ENCODE measurements at regions not wholly inside any gene's neighbourhood (a gene's known extent, or its start where the extent isn't known, plus 50 kb on each side); places are given as distances from the start of the nearest gene placed in this dataset.

GRCh38 chr17:419073-419735 lies 66.6 kb upstream of the RPH3AL start (continued):
- TF ChIP-seq, protein P1, sequence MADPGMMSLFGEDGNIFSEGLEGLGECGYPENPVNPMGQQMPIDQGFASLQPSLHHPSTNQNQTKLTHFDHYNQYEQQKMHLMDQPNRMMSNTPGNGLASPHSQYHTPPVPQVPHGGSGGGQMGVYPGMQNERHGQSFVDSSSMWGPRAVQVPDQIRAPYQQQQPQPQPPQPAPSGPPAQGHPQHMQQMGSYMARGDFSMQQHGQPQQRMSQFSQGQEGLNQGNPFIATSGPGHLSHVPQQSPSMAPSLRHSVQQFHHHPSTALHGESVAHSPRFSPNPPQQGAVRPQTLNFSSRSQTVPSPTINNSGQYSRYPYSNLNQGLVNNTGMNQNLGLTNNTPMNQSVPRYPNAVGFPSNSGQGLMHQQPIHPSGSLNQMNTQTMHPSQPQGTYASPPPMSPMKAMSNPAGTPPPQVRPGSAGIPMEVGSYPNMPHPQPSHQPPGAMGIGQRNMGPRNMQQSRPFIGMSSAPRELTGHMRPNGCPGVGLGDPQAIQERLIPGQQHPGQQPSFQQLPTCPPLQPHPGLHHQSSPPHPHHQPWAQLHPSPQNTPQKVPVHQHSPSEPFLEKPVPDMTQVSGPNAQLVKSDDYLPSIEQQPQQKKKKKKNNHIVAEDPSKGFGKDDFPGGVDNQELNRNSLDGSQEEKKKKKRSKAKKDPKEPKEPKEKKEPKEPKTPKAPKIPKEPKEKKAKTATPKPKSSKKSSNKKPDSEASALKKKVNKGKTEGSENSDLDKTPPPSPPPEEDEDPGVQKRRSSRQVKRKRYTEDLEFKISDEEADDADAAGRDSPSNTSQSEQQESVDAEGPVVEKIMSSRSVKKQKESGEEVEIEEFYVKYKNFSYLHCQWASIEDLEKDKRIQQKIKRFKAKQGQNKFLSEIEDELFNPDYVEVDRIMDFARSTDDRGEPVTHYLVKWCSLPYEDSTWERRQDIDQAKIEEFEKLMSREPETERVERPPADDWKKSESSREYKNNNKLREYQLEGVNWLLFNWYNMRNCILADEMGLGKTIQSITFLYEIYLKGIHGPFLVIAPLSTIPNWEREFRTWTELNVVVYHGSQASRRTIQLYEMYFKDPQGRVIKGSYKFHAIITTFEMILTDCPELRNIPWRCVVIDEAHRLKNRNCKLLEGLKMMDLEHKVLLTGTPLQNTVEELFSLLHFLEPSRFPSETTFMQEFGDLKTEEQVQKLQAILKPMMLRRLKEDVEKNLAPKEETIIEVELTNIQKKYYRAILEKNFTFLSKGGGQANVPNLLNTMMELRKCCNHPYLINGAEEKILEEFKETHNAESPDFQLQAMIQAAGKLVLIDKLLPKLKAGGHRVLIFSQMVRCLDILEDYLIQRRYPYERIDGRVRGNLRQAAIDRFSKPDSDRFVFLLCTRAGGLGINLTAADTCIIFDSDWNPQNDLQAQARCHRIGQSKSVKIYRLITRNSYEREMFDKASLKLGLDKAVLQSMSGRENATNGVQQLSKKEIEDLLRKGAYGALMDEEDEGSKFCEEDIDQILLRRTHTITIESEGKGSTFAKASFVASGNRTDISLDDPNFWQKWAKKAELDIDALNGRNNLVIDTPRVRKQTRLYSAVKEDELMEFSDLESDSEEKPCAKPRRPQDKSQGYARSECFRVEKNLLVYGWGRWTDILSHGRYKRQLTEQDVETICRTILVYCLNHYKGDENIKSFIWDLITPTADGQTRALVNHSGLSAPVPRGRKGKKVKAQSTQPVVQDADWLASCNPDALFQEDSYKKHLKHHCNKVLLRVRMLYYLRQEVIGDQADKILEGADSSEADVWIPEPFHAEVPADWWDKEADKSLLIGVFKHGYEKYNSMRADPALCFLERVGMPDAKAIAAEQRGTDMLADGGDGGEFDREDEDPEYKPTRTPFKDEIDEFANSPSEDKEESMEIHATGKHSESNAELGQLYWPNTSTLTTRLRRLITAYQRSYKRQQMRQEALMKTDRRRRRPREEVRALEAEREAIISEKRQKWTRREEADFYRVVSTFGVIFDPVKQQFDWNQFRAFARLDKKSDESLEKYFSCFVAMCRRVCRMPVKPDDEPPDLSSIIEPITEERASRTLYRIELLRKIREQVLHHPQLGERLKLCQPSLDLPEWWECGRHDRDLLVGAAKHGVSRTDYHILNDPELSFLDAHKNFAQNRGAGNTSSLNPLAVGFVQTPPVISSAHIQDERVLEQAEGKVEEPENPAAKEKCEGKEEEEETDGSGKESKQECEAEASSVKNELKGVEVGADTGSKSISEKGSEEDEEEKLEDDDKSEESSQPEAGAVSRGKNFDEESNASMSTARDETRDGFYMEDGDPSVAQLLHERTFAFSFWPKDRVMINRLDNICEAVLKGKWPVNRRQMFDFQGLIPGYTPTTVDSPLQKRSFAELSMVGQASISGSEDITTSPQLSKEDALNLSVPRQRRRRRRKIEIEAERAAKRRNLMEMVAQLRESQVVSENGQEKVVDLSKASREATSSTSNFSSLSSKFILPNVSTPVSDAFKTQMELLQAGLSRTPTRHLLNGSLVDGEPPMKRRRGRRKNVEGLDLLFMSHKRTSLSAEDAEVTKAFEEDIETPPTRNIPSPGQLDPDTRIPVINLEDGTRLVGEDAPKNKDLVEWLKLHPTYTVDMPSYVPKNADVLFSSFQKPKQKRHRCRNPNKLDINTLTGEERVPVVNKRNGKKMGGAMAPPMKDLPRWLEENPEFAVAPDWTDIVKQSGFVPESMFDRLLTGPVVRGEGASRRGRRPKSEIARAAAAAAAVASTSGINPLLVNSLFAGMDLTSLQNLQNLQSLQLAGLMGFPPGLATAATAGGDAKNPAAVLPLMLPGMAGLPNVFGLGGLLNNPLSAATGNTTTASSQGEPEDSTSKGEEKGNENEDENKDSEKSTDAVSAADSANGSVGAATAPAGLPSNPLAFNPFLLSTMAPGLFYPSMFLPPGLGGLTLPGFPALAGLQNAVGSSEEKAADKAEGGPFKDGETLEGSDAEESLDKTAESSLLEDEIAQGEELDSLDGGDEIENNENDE (IDR thresholded peaks at IDR 0.05; ENCODE audit: insufficient replicate concordance, low read length): no peak
- TF ChIP-seq TAF1 (IDR thresholded peaks at IDR 0.05; ENCODE audit: low read depth, low read length) (no peak), SRF (IDR thresholded peaks at IDR 0.05; ENCODE audit: low read depth, low read length) (no peak), MAFK (IDR thresholded peaks at IDR 0.05; ENCODE audit: low read depth, low read length) (no peak), HDAC6 (IDR thresholded peaks at IDR 0.05; ENCODE audit: low read depth, low read length) (no peak), ZNF274 (IDR thresholded peaks at IDR 0.05; ENCODE audit: borderline replicate concordance, extremely low read depth, low read length) (no peak)

All from H1 (cell line).